ENCODE measurements at regions not wholly inside any gene's neighbourhood (a gene's known extent, or its start where the extent isn't known, plus 50 kb on each side); places are given as distances from the start of the nearest gene placed in this dataset.

DNA sequence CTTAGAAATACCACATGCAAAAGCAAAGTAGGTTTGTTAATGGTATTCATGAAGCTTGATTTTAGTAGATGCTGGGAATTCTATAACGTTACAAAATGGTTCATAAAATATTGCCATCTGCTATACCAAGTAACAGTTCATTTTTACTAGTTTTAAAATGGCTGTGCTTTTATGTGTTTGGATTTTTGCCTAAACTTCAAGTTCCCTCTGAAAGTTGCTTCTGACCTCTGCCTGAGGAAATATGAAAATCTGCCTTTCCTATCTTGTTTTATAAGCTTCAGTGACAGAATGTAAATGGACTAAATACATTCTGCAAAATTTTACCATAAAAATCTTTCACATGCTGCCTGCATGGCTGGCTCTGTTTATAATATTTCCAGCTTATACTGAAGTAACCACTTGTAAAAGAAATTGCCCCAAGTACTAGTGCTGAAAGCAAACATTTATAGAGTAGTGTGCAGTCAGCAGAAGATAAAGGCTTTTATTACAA is 560.7 kb upstream of the ROBO2 start:
- no peak for DNase-seq (ENCODE audit: low read depth, low spot score)
- CTCF ChIA-PET, result no interaction called here
- TF ChIP-seq, protein P1, sequence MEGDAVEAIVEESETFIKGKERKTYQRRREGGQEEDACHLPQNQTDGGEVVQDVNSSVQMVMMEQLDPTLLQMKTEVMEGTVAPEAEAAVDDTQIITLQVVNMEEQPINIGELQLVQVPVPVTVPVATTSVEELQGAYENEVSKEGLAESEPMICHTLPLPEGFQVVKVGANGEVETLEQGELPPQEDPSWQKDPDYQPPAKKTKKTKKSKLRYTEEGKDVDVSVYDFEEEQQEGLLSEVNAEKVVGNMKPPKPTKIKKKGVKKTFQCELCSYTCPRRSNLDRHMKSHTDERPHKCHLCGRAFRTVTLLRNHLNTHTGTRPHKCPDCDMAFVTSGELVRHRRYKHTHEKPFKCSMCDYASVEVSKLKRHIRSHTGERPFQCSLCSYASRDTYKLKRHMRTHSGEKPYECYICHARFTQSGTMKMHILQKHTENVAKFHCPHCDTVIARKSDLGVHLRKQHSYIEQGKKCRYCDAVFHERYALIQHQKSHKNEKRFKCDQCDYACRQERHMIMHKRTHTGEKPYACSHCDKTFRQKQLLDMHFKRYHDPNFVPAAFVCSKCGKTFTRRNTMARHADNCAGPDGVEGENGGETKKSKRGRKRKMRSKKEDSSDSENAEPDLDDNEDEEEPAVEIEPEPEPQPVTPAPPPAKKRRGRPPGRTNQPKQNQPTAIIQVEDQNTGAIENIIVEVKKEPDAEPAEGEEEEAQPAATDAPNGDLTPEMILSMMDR (IDR thresholded peaks at IDR 0.05; ENCODE audit: insufficient read depth, low read length, missing control alignments), result no peak
- POLR2A ChIA-PET, result no interaction called here
- H3K4me3 ChIP-seq (ENCODE audit: low read depth, low read length), result no peak overlapping the region

DNA sequence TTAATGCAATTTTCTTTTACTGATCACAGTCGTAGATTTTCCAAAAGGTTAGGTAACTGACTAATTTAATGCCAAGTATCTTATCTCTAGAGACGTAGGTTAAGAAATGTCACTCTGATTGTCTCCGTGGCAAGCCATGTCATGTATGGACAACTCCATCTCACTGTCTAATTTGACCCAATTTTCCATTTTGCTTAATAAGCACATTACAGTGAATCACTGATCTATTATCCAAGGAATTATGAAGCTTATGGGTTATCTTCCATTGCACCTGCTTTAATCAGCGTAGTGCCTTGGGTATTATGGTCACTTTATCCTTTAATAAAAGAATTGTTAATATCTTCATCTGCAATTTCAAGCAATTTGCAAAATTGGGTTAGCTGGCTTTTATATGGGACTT is 557.4 kb upstream of the ROBO2 start:
- ChIA-PET CTCF (no interaction called here), POLR2A (no interaction called here)
- no peak for DNase-seq (ENCODE audit: low read depth, low spot score)
- no peak overlapping the region for H3K4me3 ChIP-seq (ENCODE audit: low read depth, low read length)
- TF ChIP-seq, protein P1 (IDR thresholded peaks at IDR 0.05; ENCODE audit: insufficient read depth, low read length, missing control alignments), result no peak

DNA sequence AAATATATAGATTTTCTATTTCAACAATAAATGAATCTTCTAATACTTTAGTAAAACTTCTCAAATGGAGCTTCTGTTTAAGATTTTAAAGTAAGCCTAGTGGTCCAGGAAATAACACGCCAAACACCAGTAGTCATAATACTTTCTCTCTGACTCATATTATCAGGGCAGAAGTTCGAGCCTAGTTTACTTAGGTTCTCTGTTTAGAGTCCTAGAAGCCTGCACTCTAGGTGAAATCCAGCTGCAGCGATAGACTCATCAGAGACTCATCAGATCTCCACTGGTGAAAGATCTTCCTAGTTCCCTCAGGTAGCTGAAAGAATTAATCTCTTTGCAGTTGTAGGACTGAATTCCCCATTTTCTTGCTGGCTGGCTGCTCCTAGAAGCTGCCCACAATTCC is 552.5 kb upstream of the ROBO2 start:
- TF ChIP-seq, protein P1 (IDR thresholded peaks at IDR 0.05; ENCODE audit: insufficient read depth, low read length, missing control alignments), result no peak
- no peak for DNase-seq (ENCODE audit: low read depth, low spot score)
- ChIA-PET POLR2A (no interaction called here), CTCF (no interaction called here)
- no peak overlapping the region for H3K4me3 ChIP-seq (ENCODE audit: low read depth, low read length)

DNA sequence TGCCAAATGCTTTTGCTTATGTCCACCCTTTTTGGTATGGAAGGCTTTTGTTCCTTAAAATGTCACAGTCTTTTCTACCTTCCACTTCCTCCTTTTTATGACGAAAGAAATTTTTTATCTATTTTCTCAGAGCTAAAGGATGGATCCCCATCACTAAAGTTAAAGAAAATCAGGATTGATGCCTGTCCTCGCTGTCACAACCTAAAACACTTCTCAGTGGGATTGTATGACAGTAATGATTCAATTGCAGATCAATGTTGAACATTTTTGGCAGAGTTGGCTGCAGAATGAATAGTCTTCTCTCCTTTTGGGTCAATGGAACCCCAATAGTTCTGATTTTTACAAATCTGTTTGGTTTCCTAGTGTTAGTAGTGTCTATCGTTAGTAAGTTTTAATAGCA is 549.8 kb upstream of the ROBO2 start:
- ChIA-PET POLR2A (no interaction called here), CTCF (no interaction called here)
- no peak for DNase-seq (ENCODE audit: low read depth, low spot score)
- no peak overlapping the region for H3K4me3 ChIP-seq (ENCODE audit: low read depth, low read length)
- TF ChIP-seq, protein P1 (IDR thresholded peaks at IDR 0.05; ENCODE audit: insufficient read depth, low read length, missing control alignments), result no peak

DNA sequence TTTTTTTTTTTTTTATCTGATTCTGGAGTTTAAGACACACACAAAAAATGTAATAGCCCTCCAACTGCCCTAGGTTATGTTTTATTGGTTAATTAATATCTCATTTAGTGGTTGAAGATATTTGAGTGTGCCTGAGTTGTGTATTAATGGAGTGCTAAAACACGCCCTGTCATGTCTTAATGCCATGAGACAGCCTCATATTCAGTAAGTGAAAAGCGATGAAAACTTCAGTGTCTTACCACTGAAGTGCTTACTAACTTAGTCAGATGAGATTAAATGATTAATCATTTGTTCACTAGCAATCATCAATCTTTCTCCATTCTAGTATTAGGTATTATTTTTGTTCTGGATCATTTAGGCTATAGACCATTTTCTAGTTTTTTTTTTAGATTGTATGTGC is 544.7 kb upstream of the ROBO2 start:
- DNase-seq (ENCODE audit: low read depth, low spot score), result no peak
- POLR2A ChIA-PET, result no interaction called here
- no peak overlapping the region for H3K4me3 ChIP-seq (ENCODE audit: low read depth, low read length)
- TF ChIP-seq, protein P1 (IDR thresholded peaks at IDR 0.05; ENCODE audit: insufficient read depth, low read length, missing control alignments), result no peak
- CTCF ChIA-PET, result no interaction called here

DNA sequence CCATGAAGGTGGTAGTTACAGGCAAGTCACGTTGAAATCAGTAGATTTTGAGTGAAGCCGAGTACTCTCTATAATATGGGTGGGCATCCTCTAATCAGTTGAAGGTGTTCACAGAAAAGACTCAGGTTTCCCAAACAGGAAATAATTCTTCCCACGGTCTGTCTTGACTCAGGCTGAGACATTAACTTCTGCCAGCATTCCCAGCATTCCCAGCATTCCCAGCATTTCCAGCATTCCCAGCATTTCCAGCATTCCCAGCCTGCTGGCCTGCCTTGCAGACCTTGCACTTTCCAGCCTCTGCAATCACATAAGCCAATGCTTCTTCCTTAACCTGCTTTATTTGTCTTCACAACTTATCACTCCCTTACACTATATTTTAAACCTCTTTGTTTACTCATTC is 542.3 kb upstream of the ROBO2 start:
- ChIA-PET POLR2A (no interaction called here), CTCF (no interaction called here)
- no peak for DNase-seq (ENCODE audit: low read depth, low spot score)
- TF ChIP-seq, protein P1 (IDR thresholded peaks at IDR 0.05; ENCODE audit: insufficient read depth, low read length, missing control alignments), result no peak
- no peak overlapping the region for H3K4me3 ChIP-seq (ENCODE audit: low read depth, low read length)

Measured in AG04449 (cell line).